ENCODE measurements at regions not wholly inside any gene's neighbourhood (a gene's known extent, or its start where the extent isn't known, plus 50 kb on each side); places are given as distances from the start of the nearest gene placed in this dataset.
A peak's percentile ranks its signal among the peaks of the same experiment; 100 is the strongest.

DNA sequence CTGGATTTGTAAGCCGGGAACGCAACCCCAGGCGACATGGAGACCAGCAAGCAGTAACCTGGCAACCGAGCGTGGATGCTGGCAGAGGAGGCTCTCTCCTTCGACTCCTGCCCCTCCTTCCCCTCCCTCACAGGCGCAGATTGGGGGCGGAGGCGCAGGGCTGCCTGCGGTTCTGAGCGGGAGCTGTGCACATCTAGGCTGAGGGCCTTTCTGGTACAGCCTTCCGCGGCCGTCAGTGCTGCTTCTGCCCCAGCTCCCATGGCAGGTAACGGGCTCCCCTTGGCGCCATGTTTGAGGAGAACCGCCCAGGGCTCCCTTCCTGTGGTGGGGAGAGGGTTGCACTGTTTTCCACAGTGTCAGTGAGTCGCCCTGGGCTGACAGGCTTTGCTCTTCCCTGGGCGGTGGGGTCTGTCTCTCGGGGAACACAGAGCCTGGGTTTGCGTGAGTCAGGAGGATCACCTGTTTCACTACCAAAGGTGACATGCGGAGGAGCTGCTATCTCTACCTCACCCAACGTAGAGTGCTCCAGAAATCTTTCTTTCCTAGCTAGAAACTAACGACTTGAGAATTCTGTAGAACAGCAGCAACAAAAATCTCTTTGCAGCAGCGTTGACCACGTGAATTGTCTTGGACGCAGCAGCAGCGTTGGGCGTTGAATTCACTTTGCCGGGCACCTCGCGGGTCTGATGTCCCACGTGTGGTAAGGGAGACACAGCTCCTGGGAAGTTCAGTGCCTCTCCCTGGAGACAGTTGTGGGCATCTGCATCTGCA, 154.8 kb upstream of the COBL start (continued):
- TF ChIP-seq, protein P1, sequence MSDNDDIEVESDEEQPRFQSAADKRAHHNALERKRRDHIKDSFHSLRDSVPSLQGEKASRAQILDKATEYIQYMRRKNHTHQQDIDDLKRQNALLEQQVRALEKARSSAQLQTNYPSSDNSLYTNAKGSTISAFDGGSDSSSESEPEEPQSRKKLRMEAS (IDR thresholded peaks at IDR 0.05): peak; percentile 76; the same call in 1 of the 2 replicates
- TF ChIP-seq CBX5 (IDR thresholded peaks at IDR 0.05; ENCODE audit: low read depth, low read length): no peak
- 0 out of 4 replicates have a peak, but pooled peaks of 1 of the 2 experiments have one; percentile 11 for TF ChIP-seq RAD21 (IDR thresholded peaks at IDR 0.05 in 1 of 2, conservative IDR thresholded peaks at IDR 0.05 in 1 of 2; ENCODE audit: low read depth in 2 of 2, low read length in 2 of 2)
- no peak for TF ChIP-seq TAF7 (optimal IDR thresholded peaks at IDR 0.05; ENCODE audit: borderline replicate concordance, low read depth, low read length)
- no peak for TF ChIP-seq TEAD4 (IDR thresholded peaks at IDR 0.05; ENCODE audit: low read depth, low read length)
- no peak for TF ChIP-seq EP300 (IDR thresholded peaks at IDR 0.05; ENCODE audit: borderline replicate concordance in 1 of 2, low read depth in 2 of 2, low read length in 2 of 2)
- TF ChIP-seq YY1 (IDR thresholded peaks at IDR 0.05; ENCODE audit: low read depth, low read length): peak; percentile 67

Measured in H1 (cell line).